HG03159 (cell line): ENCODE measurements at regions not wholly inside any gene's neighbourhood (a gene's known extent, or its start where the extent isn't known, plus 50 kb on each side); places are given as distances from the start of the nearest gene placed in this dataset.

Source experiments
- ATAC-seq: cut with Tn5 transposase; IDR thresholded peaks from one replicate; pipeline ENCODE4 v1.9.1; 2021; ENCODE audit warnings: mild to moderate bottlenecking, moderate library complexity; ENCODE audit not compliant: unreplicated experiment

- no peak for ATAC-seq
These were observed 659.9 kb downstream of the IRS1 start for GRCh38 chr2:226139759-226140158.

GRCh38 chr2:226137201-226137811 lies 662.3 kb downstream of the IRS1 start:
- peak; percentile 83 for ATAC-seq

- peak; percentile 71 for ATAC-seq
These were observed 662.9 kb downstream of the IRS1 start for GRCh38 chr2:226136739-226137138.

GRCh38 chr2:226135861-226136548 lies 663.6 kb downstream of the IRS1 start:
- ATAC-seq: no peak

- ATAC-seq: no peak
These were observed 667.1 kb downstream of the IRS1 start for GRCh38 chr2:226132323-226133215.

DNA sequence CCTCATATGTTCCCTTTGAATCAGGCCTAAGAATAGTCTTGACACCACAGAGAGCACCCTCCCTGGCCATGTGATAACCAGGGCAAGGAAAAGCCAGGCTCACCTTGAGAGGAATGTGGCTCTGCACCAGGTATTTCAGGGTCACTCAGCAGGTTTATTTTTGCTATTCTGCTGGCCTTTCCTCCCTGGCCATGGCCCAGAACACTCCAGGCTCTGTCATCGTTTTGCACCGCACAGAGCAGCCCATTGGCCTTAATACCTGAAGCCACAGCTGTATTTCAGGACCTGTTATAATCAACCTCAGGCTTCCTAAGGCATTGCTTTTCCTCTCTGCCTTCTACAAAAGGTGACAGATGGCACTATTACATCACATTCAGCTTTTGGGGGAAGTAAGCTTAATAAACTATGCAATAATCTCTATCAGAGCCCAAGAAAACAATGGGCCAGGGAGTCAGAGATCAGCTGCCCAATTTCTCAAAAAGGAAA lies 668.3 kb downstream of the IRS1 start:
- ATAC-seq: no peak

DNA sequence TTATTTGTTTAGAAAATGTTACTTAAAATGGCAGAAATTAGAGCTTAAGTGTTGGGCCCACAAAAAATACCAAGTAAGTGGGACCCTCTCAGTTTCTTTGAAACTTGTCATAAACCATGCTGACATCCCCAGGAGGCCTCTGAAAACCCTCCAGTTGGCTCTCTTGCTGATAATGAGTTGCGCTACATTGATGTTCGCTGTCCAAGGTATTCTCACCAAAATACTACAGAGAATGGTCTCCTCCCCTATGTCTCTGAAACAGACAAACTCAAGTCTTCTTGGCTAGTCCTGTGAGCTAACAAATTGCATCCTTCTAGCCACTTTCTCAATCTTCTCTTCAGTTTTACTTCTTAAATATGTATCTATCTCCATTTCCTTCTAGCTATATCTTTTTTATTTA lies 669.4 kb downstream of the IRS1 start:
- no peak for ATAC-seq

DNA sequence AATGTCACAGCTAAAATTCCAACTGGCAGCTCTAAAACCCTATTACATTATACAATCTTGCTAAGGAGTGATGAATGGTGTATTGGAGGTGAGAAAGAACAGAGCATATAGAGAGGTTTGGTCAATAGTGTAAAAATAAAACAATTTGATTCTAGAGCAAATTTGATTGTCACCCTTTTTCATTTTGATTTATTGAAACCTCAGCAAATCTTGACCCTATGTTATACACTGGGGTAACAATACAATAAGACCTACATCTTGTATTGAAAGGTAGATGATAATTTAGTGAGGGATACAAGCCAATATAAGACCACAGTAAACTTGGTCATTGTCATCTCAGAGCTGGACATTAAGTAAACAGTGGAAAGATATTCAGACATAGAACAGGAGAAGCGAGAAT lies 671.9 kb downstream of the IRS1 start:
- ATAC-seq: no peak

DNA sequence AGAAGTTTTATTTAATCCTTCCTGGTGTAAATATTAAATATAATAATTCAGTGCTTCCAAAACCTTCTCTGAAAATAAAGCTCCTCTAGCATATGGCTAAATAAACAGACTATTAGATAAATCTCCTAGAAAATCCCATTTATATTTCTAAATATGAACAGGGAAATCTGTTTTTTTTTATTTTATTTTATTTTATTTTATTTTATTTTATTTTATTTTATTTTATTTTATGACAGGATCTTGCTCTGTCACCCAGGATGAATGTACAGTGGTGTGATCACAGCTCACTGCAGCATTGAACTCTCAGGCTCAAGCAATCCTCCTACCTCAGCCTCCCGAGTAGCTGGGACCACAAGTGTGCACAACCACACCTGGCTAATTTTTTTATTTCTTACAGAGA lies 673.5 kb downstream of the IRS1 start:
- no peak for ATAC-seq

DNA sequence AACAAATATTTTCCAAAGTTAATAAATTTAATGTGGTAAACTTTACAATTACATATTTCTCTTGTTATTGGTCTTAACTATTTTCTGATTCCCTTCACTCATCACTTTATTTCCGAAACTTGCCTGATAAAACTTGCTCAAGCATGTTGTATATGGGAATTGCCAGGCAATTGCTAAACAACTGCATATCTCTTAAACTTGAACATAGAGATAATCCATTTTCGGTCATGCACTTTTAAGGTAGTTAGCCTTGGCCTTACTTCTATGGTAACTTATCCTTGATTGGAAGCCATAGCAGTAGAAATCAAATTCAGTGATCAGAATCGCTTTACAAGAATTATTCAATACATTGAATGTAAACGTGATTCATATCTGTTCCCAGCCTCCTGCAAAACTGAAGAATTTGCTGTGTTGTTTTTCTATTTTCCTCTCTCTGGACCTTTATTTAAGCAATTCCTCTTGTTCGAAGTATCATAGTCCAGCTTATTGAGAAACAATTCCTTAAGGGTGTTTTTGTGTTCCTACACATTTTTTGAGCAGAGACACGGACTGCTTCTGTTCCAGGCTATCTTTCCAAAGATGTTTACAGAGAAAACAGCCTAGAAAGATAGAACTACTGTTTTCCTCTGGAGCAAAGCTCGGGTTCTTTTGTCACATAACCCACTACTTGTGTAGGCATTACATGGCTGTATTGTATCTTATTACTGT lies 674.3 kb downstream of the IRS1 start:
- no peak for ATAC-seq

GRCh38 chr2:226124548-226125011 lies 675.0 kb downstream of the IRS1 start:
- no peak for ATAC-seq

GRCh38 chr2:226123300-226123699 lies 676.3 kb downstream of the IRS1 start:
- no peak for ATAC-seq

GRCh38 chr2:226122041-226122440 lies 677.6 kb downstream of the IRS1 start:
- ATAC-seq: no peak

- ATAC-seq: no peak
These were observed 678.4 kb downstream of the IRS1 start for GRCh38 chr2:226121046-226121738.

DNA sequence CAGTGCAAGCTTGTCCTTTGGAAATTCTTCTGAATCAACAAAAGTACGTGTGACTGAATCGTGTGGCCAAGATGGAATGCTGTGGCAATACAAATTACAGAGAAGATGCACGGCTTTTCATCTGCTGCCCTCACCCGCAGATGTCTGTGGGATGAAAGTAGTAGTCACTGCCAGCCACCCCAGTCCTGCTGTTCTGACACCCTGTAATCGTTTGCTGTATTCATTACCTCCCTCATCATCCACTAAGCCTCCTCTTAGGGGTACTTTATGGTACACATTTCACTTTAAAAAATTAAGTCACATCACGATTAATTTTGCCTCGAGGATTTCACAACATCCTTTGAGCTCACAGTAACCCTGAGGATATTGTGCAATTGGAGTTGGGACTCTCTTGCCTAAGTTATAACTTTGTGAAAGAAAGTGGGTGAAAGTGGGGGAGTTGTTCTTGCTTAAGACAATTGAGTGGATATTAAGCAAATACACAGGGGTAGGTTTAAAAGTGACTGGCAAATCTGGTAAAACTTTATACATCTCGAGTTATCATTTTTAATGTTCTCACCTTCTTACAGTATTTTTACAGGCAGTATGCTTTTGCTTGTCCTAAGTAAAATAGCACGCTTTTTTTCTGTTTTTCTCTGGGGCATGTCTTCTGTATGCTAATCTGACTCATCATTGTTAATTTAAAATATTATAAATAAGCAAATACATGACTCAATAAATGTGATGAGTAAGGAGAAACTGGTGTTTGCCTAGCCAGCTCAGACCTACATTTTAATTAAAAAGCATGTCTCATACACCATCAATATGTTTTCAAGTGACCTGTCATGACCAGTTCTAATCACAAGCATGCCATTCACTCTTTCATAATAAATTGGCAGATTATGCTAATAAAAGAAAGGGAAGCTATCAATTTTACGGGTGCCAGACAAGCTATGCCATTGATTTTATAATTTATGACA lies 680.9 kb downstream of the IRS1 start:
- no peak for ATAC-seq

- no peak for ATAC-seq
These were observed 682.0 kb downstream of the IRS1 start for GRCh38 chr2:226117510-226118065.

GRCh38 chr2:226116346-226116745 lies 683.3 kb downstream of the IRS1 start:
- ATAC-seq: no peak

DNA sequence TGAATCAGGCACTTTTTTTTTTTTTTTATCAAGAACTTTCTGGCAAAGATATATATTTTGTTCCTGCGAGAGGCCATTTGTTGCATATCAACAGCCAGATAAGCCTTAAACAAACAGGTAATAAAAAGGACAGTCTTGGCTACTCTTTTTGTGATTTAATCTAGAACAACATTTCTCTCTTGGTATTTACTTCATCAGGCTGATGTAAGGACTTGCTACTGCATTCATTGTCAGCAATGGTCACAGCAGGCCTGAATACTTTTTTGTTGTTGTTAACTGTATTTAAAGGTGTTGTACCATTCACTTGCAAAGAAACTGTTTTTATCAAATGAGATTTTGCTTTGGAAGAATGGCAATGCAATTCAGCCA lies 683.8 kb downstream of the IRS1 start:
- no peak for ATAC-seq
